Aorta (tissue), 5 donors: ENCODE measurements at regions not wholly inside any gene's neighbourhood (a gene's known extent, or its start where the extent isn't known, plus 50 kb on each side); places are given as distances from the start of the nearest gene placed in this dataset.

ENCODE experiments used
- ATAC-seq: fragments of 200-7000 bp; cut with Tn5 transposase; one replicate; pipeline ENCODE4 v1.9.1; 2022; ENCODE audit warnings: moderate library complexity; ENCODE audit not compliant: low FRiP score
- DNase-seq, 2 donors: peaks; one replicate each; pipeline ENCODE4 v3.0.0-alpha.2; 2020
- H3K27ac ChIP-seq, 2 donors: one replicate each; pipeline ENCODE4 v1.5.1; 2013; ENCODE audit warnings: low read length in 2 of 2, mild to moderate bottlenecking in 2 of 2, moderate library complexity in 2 of 2, control low read depth in 1 of 2, inconsistent platforms in 1 of 2, low read depth in 1 of 2
- H3K27me3 ChIP-seq, 2 donors: one replicate each; pipeline ENCODE4 v1.6.1; 2013; ENCODE audit warnings: control low read depth in 1 of 2, low read length in 1 of 2, mild to moderate bottlenecking in 1 of 2, moderate library complexity in 1 of 2; ENCODE audit not compliant: insufficient read depth in 2 of 2, control insufficient read depth in 1 of 2
- H3K36me3 ChIP-seq, 2 donors: one replicate each; pipeline ENCODE4 v1.6.1; 2013; ENCODE audit warnings: control low read depth in 1 of 2, low read length in 1 of 2, mild to moderate bottlenecking in 1 of 2; ENCODE audit not compliant: insufficient read depth in 2 of 2, control insufficient read depth in 1 of 2
- H3K4me1 ChIP-seq, 2 donors: one replicate each; pipeline ENCODE4 v1.6.1; 2013; ENCODE audit warnings: low read length in 2 of 2, control low read depth in 1 of 2, mild to moderate bottlenecking in 1 of 2, moderate library complexity in 1 of 2; ENCODE audit not compliant: insufficient read depth in 2 of 2, control insufficient read depth in 1 of 2
- H3K4me3 ChIP-seq, 2 donors: one replicate each; pipeline ENCODE4 v1.5.1; 2013; ENCODE audit warnings: low read length in 2 of 2, control low read depth in 1 of 2, mild to moderate bottlenecking in 1 of 2
- H3K9me3 ChIP-seq: one replicate; pipeline ENCODE4 v1.6.1; 2013; ENCODE audit warnings: mild to moderate bottlenecking, low read length; ENCODE audit not compliant: control insufficient read depth
- WGBS, 2 donors: extraction: QIAGEN DNeasy Blood & Tissue Kit; methylation state at CpG; one replicate each; pipeline ENCODE4 v1.1.7; 2013; 5-methylcytosine and 5-hydroxymethylcytosine counted together
- intact Hi-C, 2 donors: fragments of 100-400 bp; cut with DNase I; formaldehyde crosslinking; loops; one replicate each; pipeline versions ENCODE4 v1.14.2 to v1.15.0; 2022
- donor health status: healthy with polysubstance abuse.
- donor health status: Bipolar disorder and iron deficiency.
- donor health status: DM: no; HTN: no; CAD: no.
- donor health status: DM: no; HTN: no; CAD: no.
- donor health status: DM: yes; HTN: yes; CAD: no.

GRCh38 chrX:34879346-34879745 lies 63.2 kb upstream of the FAM47B start:
- intact Hi-C loops, result loop anchor here in 1 of 2 donors (10.0 kb wide), 1 partner anchor 225 kb away; the partner anchor contains the start of gene TMEM47
- H3K9me3 ChIP-seq, result no peaks in the 10 kb centered on the region
- 55 to 90% methylated on average over 2 of the region's 2 CpGs for WGBS, 2 donors
- H3K36me3 ChIP-seq, result no peaks in the 10 kb centered on the region
- no peak for DNase-seq
- H3K4me1 ChIP-seq, result no peaks in the 10 kb centered on the region
- H3K4me3 ChIP-seq, result no peak overlapping the region
- no peak for ATAC-seq
- H3K27me3 ChIP-seq, result no peaks in the 10 kb centered on the region
- H3K27ac ChIP-seq, result no peak overlapping the region

GRCh38 chrX:34879886-34880285 lies 62.7 kb upstream of the FAM47B start:
- intact Hi-C loops, result loop anchor here (10.0 kb wide), 1 partner anchor 225 kb away; the partner anchor contains the start of gene TMEM47 (in 2 of the 2)
- WGBS, 2 donors, result 57 to 90% methylated on average over 4 of the region's 4 CpGs

GRCh38 chrX:34880656-34881055 lies 61.9 kb upstream of the FAM47B start:
- 78 to 79% methylated on average over 2 of the region's 2 CpGs for WGBS, 2 donors
- Histone ChIP-seq H3K4me3 (no peak overlapping the region), H3K4me1 (no peaks in the 10 kb centered on the region), H3K9me3 (no peaks in the 10 kb centered on the region), H3K27me3 (no peaks in the 10 kb centered on the region), H3K36me3 (no peaks in the 10 kb centered on the region), H3K27ac (no peak overlapping the region)
- intact Hi-C loops, result loop anchor here in 1 of 2 donors (10.0 kb wide), 1 partner anchor 226 kb away; the partner anchor contains the start of gene TMEM47
- DNase-seq (no peak), ATAC-seq (no peak)

More at GRCh38 chrX:34879886-34880285, 62.7 kb upstream of the FAM47B start:
- DNase-seq (no peak), ATAC-seq (no peak)
- Histone ChIP-seq H3K27ac (no peak overlapping the region), H3K36me3 (no peaks in the 10 kb centered on the region), H3K9me3 (no peaks in the 10 kb centered on the region), H3K4me3 (no peak overlapping the region), H3K4me1 (no peaks in the 10 kb centered on the region), H3K27me3 (no peaks in the 10 kb centered on the region)

- no peak for DNase-seq
- H3K27me3 ChIP-seq, result no peaks in the 10 kb centered on the region
- H3K4me1 ChIP-seq, result no peaks in the 10 kb centered on the region
- no peak overlapping the region for H3K4me3 ChIP-seq
- H3K9me3 ChIP-seq, result no peaks in the 10 kb centered on the region
- WGBS, 2 donors, result 84 to 86% methylated on average over 5 of the region's 5 CpGs
- H3K36me3 ChIP-seq, result no peaks in the 10 kb centered on the region
- intact Hi-C loops, result loop anchor here in 1 of 2 donors (10.0 kb wide), 1 partner anchor 227 kb away; the partner anchor contains the start of gene TMEM47
- ATAC-seq, result no peak
- no peak overlapping the region for H3K27ac ChIP-seq
Observed at GRCh38 chrX:34881671-34882070, 60.9 kb upstream of the FAM47B start.

GRCh38 chrX:34884817-34885216 lies 57.8 kb upstream of the FAM47B start:
- no peaks in the 10 kb centered on the region for H3K9me3 ChIP-seq
- H3K4me3 ChIP-seq, result no peak overlapping the region
- WGBS, 2 donors, result 54 to 58% methylated on average over 2 of the region's 2 CpGs
- intact Hi-C loops, result loop anchor here in 1 of 2 donors (10.0 kb wide), 1 partner anchor 230 kb away; the partner anchor contains the start of gene TMEM47
- no peaks in the 10 kb centered on the region for H3K27me3 ChIP-seq
- no peak for DNase-seq
- no peaks in the 10 kb centered on the region for H3K4me1 ChIP-seq
- no peak overlapping the region for H3K27ac ChIP-seq
- H3K36me3 ChIP-seq, result no peaks in the 10 kb centered on the region
- ATAC-seq, result peak; percentile 59

GRCh38 chrX:34886011-34886410 lies 56.6 kb upstream of the FAM47B start:
- no peaks in the 10 kb centered on the region for H3K9me3 ChIP-seq
- H3K27ac ChIP-seq, result no peak overlapping the region
- DNase-seq, result no peak
- no peaks in the 10 kb centered on the region for H3K27me3 ChIP-seq
- ATAC-seq, result no peak
- no peak overlapping the region for H3K4me3 ChIP-seq
- intact Hi-C loops, result loop anchor here in 1 of 2 donors (10.0 kb wide), 1 partner anchor 231 kb away; the partner anchor contains the start of gene TMEM47
- 81 to 85% methylated on average over 1 of the region's 1 CpG for WGBS, 2 donors
- no peaks in the 10 kb centered on the region for H3K36me3 ChIP-seq
- no peaks in the 10 kb centered on the region for H3K4me1 ChIP-seq

- H3K9me3 ChIP-seq, result no peaks in the 10 kb centered on the region
- H3K27me3 ChIP-seq, result no peaks in the 10 kb centered on the region
- H3K4me3 ChIP-seq, result no peak overlapping the region
- DNase-seq, result no peak
- ATAC-seq, result no peak
- H3K36me3 ChIP-seq, result no peaks in the 10 kb centered on the region
- WGBS, 2 donors, result 46 to 67% methylated on average over 3 of the region's 3 CpGs
- no peak overlapping the region for H3K27ac ChIP-seq
- intact Hi-C loops, result no loop called here
- no peaks in the 10 kb centered on the region for H3K4me1 ChIP-seq
Observed at GRCh38 chrX:34891391-34891790, 51.2 kb upstream of the FAM47B start.
